Endothelial cell of umbilical vein (primary cell): ENCODE measurements at regions not wholly inside any gene's neighbourhood (a gene's known extent, or its start where the extent isn't known, plus 50 kb on each side); places are given as distances from the start of the nearest gene placed in this dataset.

Experiments
- BruUV-seq: library from RNA; stranded (reverse); fragments of 400-500 nt; replicated peaks from 2 replicates; lab custom pipeline; 2021; lab: Mats Ljungman, UMichigan
- CTCF ChIA-PET: fragments of 300-600, 350-600 bp; sonication (Branson Sonifier 250); formaldehyde crosslinking; loops from one replicate; lab custom pipeline; 2021; ENCODE audit warnings: antibody characterized with exemption, inconsistent platforms; lab: Charles Lee
- POLR2A ChIA-PET: fragments of 300-600, 350-600 bp; sonication (Branson Sonifier 250); formaldehyde crosslinking; loops from one replicate; lab custom pipeline; 2021; ENCODE audit warnings: antibody characterized with exemption, inconsistent platforms; lab: Charles Lee
- DNase-seq: peaks from one replicate; pipeline ENCODE4 v3.0.0-alpha.2; 2011; ENCODE audit warnings: low read depth, low spot score
- FAIRE-seq: peaks from 2 replicates; lab custom pipeline; 2011; peaks lifted over from hg19 to GRCh38; lab: Jason Lieb, UNC
- H2AFZ ChIP-seq: 2 replicates; pipeline ENCODE4 v1.6.0; 2012; ENCODE audit warnings: low read depth, low read length, control low read depth, inconsistent platforms
- H3K27ac ChIP-seq: 2 replicates; pipeline ENCODE4 v1.5.1; 2011; ENCODE audit warnings: low read depth, mild to moderate bottlenecking, control low read depth, low read length, moderate library complexity; ENCODE audit not compliant: insufficient read depth
- H3K27me3 ChIP-seq, 2 experiments: 2 replicates each; pipeline versions ENCODE4 v1.6.0 to v1.6.1; 2011; ENCODE audit warnings: low read length in 2 of 2, mixed read lengths in 1 of 2; ENCODE audit not compliant: control insufficient read depth in 2 of 2, insufficient read depth in 2 of 2
- H3K36me3 ChIP-seq, 2 experiments: 2 replicates in 1 of 2; 3 replicates in 1 of 2; pipeline ENCODE4 v1.5.1; 2011; ENCODE audit warnings: low read length in 2 of 2, mild to moderate bottlenecking in 1 of 2, moderate library complexity in 1 of 2; ENCODE audit not compliant: control insufficient read depth in 2 of 2, insufficient read depth in 2 of 2; ENCODE audit errors: extremely low read depth in 1 of 2
- H3K4me1 ChIP-seq: 3 replicates; pipeline ENCODE4 v1.5.1; 2011; ENCODE audit warnings: mild to moderate bottlenecking, low read length; ENCODE audit not compliant: control insufficient read depth, insufficient read depth; ENCODE audit errors: extremely low read depth
- H3K4me2 ChIP-seq: 2 replicates; pipeline ENCODE4 v1.6.1; 2011; ENCODE audit warnings: low read length, control low read depth, mixed read lengths; ENCODE audit not compliant: insufficient read depth
- H3K4me3 ChIP-seq, 3 experiments: fragments of 200-600 bp in 1 of 3; sonication (generic), shearing (Covaris generic) in 1 of 3; replicated peaks in 1 of 3; 2 replicates each; pipeline ENCODE4 v1.5.1; 2011 to 2016; ENCODE audit warnings: control low read depth in 3 of 3, low read length in 3 of 3, mild to moderate bottlenecking in 2 of 3, inconsistent platforms in 1 of 3, low read depth in 1 of 3, moderate library complexity in 1 of 3; ENCODE audit not compliant: insufficient read depth in 1 of 3
- H3K79me2 ChIP-seq: 2 replicates; pipeline ENCODE4 v1.6.0; 2012; ENCODE audit warnings: low read length, inconsistent platforms; ENCODE audit not compliant: control insufficient read depth, insufficient read depth
- H3K9ac ChIP-seq: replicated peaks from 2 replicates; pipeline ENCODE3; 2011; ENCODE audit warnings: low read length, control low read depth; ENCODE audit not compliant: insufficient read depth; ENCODE audit errors: extremely low read depth
- H3K9me1 ChIP-seq: replicated peaks from 3 replicates; pipeline ENCODE4 v1.6.0; 2011; ENCODE audit warnings: mild to moderate bottlenecking, low read length; ENCODE audit not compliant: control insufficient read depth, insufficient read depth; ENCODE audit errors: extremely low read depth
- H3K9me3 ChIP-seq: replicated peaks from 2 replicates; pipeline ENCODE4 v1.5.1; 2012; ENCODE audit warnings: low read length, inconsistent platforms; ENCODE audit not compliant: control insufficient read depth, insufficient read depth
- H4K20me1 ChIP-seq: replicated peaks from 2 replicates; pipeline ENCODE3; 2011; ENCODE audit warnings: mild to moderate bottlenecking, low read length; ENCODE audit not compliant: control insufficient read depth, insufficient read depth; ENCODE audit errors: extremely low read depth
- EZH2 ChIP-seq: IDR thresholded peaks from 2 replicates; pipeline ENCODE4 v1.6.1; 2012; ENCODE audit warnings: borderline replicate concordance, low read depth, mild to moderate bottlenecking, moderate library complexity, low read length, inconsistent platforms; ENCODE audit not compliant: severe bottlenecking
- FOS ChIP-seq: IDR thresholded peaks from 2 replicates; pipeline ENCODE4 v1.6.1; 2011; ENCODE audit warnings: mild to moderate bottlenecking, low read length, moderate library complexity, borderline replicate concordance; ENCODE audit not compliant: insufficient read depth
- GATA2 ChIP-seq: IDR thresholded peaks from 2 replicates; pipeline ENCODE4 v1.7.0; 2011; ENCODE audit warnings: low read depth, mild to moderate bottlenecking, moderate library complexity, mixed read lengths, low read length; ENCODE audit not compliant: insufficient read length, insufficient read depth
- JUN ChIP-seq: IDR thresholded peaks from 2 replicates; pipeline ENCODE4 v1.6.1; 2011; ENCODE audit warnings: borderline replicate concordance, low read depth; ENCODE audit not compliant: insufficient read length, insufficient read depth
- MYC ChIP-seq: IDR thresholded peaks from one replicate; pipeline ENCODE4 v1.6.1; 2011; ENCODE audit warnings: mild to moderate bottlenecking, low read depth, low read length
- POLR2A ChIP-seq: IDR thresholded peaks from 2 replicates; pipeline ENCODE4 v1.6.1; 2012; ENCODE audit warnings: low read depth, mild to moderate bottlenecking, control low read depth, low read length
- POLR2AphosphoS5 ChIP-seq: IDR thresholded peaks from 2 replicates; pipeline ENCODE4 v1.6.1; 2012; ENCODE audit warnings: low read depth, mild to moderate bottlenecking, control low read depth, low read length, moderate library complexity; ENCODE audit not compliant: insufficient read depth
- dilution Hi-C: fragments of 300-500 bp; cut with MboI; formaldehyde crosslinking; loops from one replicate; pipeline ENCODE4 v1.15.0; 2019; ENCODE audit warnings: low sequenced_read_pairs; ENCODE audit not compliant: extremely low pct_ligation_motif_present
- intact Hi-C: fragments of 100-400 bp; cut with micrococcal nuclease; formaldehyde crosslinking; loops from one replicate; pipeline ENCODE4 v1.10.0; 2022
- TF ChIP-seq, protein P1 (sequence below), 2 donors: IDR thresholded peaks; 1 replicate in 1 of 2; 2 replicates in 1 of 2; pipeline ENCODE4 v1.5.1; 2011; ENCODE audit warnings: low read length in 2 of 2, mild to moderate bottlenecking in 2 of 2, moderate library complexity in 2 of 2, control low read depth in 1 of 2, inconsistent platforms in 1 of 2, low read depth in 1 of 2; ENCODE audit not compliant: insufficient read depth in 1 of 2; ENCODE audit errors: extremely low read depth in 1 of 2
- TF ChIP-seq, protein P2 (sequence below): IDR thresholded peaks from 2 replicates; pipeline ENCODE4 v1.6.1; 2011; ENCODE audit not compliant: insufficient read depth, insufficient read length

DNA sequence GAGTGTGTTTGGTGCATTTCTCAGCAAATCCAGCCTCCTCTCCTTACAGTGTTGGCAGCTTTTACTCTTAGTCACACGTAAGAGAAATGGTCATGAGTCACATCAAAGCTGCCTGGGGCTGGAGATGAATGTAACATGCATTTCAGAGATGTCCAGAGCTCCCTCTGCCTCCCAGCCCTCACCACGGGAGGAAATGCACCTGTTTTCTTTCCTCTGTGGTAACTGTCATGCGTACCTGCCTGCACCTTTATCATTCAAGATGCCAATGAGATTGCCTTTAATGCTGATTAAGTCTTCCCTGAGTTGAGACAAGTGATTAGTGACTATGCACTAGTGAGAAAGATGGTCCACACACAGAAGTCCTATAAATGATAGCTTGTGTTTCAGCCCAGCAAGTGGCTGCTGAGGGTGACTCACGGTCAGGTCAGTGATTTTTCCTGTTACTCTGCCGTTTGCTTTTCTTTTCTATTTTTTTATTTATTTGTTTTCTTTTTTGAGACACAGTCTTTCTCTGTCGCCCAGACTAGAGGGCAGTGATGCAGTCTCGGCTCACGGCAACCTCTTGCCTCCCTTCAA lies 277.3 kb upstream of the FMN2 start:
- FAIRE-seq: no peak
- Histone ChIP-seq H3K79me2 (no peaks in the 10 kb centered on the region), H3K9ac (no peak overlapping the region), H3K36me3 (no peaks in the 10 kb centered on the region), H3K27me3 (no peaks in the 10 kb centered on the region), H4K20me1 (no peaks in the 10 kb centered on the region), H2AFZ (no peak overlapping the region), H3K9me1 (no peaks in the 10 kb centered on the region), H3K9me3 (peaks cover 7% of the 10 kb centered on the region), H3K4me1 (no peaks in the 10 kb centered on the region), H3K4me3 (no peak overlapping the region), H3K4me2 (no peak overlapping the region), H3K27ac (no peak overlapping the region)
- no TSS peak for BruUV-seq
- no peak for DNase-seq
- POLR2A ChIA-PET: no interaction called here
- intact Hi-C loops: no loop called here
- CTCF ChIA-PET: no interaction called here
- dilution Hi-C loops: no loop called here
- TF ChIP-seq POLR2A (no peak), POLR2AphosphoS5 (no peak), JUN (no peak), FOS (no peak), MYC (no peak), EZH2 (no peak), GATA2 (no peak)
- TF ChIP-seq, protein P1, sequence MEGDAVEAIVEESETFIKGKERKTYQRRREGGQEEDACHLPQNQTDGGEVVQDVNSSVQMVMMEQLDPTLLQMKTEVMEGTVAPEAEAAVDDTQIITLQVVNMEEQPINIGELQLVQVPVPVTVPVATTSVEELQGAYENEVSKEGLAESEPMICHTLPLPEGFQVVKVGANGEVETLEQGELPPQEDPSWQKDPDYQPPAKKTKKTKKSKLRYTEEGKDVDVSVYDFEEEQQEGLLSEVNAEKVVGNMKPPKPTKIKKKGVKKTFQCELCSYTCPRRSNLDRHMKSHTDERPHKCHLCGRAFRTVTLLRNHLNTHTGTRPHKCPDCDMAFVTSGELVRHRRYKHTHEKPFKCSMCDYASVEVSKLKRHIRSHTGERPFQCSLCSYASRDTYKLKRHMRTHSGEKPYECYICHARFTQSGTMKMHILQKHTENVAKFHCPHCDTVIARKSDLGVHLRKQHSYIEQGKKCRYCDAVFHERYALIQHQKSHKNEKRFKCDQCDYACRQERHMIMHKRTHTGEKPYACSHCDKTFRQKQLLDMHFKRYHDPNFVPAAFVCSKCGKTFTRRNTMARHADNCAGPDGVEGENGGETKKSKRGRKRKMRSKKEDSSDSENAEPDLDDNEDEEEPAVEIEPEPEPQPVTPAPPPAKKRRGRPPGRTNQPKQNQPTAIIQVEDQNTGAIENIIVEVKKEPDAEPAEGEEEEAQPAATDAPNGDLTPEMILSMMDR (IDR thresholded peaks at IDR 0.05; ENCODE audit: extremely low read depth in 1 of 2, insufficient read depth in 1 of 2, low read depth in 1 of 2, low read length in 2 of 2): no peak
- TF ChIP-seq, protein P2, sequence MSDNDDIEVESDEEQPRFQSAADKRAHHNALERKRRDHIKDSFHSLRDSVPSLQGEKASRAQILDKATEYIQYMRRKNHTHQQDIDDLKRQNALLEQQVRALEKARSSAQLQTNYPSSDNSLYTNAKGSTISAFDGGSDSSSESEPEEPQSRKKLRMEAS: no peak
